ENCODE measurements at regions not wholly inside any gene's neighbourhood (a gene's known extent, or its start where the extent isn't known, plus 50 kb on each side); places are given as distances from the start of the nearest gene placed in this dataset.

GRCh38 chr3:59658866-59659265 lies 609.0 kb upstream of the CFAP20DC start:
- H3K4me1 ChIP-seq (ENCODE audit: control insufficient read depth, insufficient read depth, low read length) = no peaks in the 10 kb centered on the region
- no peaks in the 10 kb centered on the region for H3K27me3 ChIP-seq (ENCODE audit: control insufficient read depth, insufficient read depth, low read length, poor library complexity, severe bottlenecking)
- Mint-ChIP-seq H3K27me3 (ENCODE audit: insufficient read depth) (peaks cover 6% of the 10 kb centered on the region), H3K27ac (no peak overlapping the region), H3K4me3 (no peak overlapping the region), H3K4me1 (peaks cover 21% of the 10 kb centered on the region), H3K9me3 (peaks cover 1% of the 10 kb centered on the region), H3K36me3 (ENCODE audit: low read depth) (no peaks in the 10 kb centered on the region)
- no peak overlapping the region for H3K9ac ChIP-seq (ENCODE audit: extremely low read depth, low read length, poor library complexity, severe bottlenecking)
- no peak overlapping the region for H3K4me3 ChIP-seq (ENCODE audit: low read length)
- DNase-seq = no peak
- H3K9me3 ChIP-seq (ENCODE audit: control insufficient read depth, low read length) = no peaks in the 10 kb centered on the region
- H3K36me3 ChIP-seq (ENCODE audit: control insufficient read depth, insufficient read depth, low read length) = no peaks in the 10 kb centered on the region
- WGBS, 2 experiments (ENCODE audit: insufficient coverage in 1 of 2, insufficient read length in 1 of 2) = 98 to 100% methylated on average over 2 of the region's 2 CpGs
- H3K27ac ChIP-seq (ENCODE audit: low read depth, low read length) = no peak overlapping the region
- no peak for TF ChIP-seq CTCF (conservative IDR thresholded peaks at IDR 0.05)

- peaks cover 6% of the 10 kb centered on the region for H3K27me3 Mint-ChIP-seq (ENCODE audit: insufficient read depth)
- no peaks in the 10 kb centered on the region for H3K9me3 ChIP-seq (ENCODE audit: control insufficient read depth, low read length)
- H3K4me3 ChIP-seq (ENCODE audit: low read length) = no peak overlapping the region
- no peaks in the 10 kb centered on the region for H3K36me3 Mint-ChIP-seq (ENCODE audit: low read depth)
- no peaks in the 10 kb centered on the region for H3K4me1 ChIP-seq (ENCODE audit: control insufficient read depth, insufficient read depth, low read length)
- H3K4me3 Mint-ChIP-seq = no peak overlapping the region
- H3K9ac ChIP-seq (ENCODE audit: extremely low read depth, low read length, poor library complexity, severe bottlenecking) = no peak overlapping the region
- WGBS, 2 experiments (ENCODE audit: insufficient coverage in 1 of 2, insufficient read length in 1 of 2) = 70 to 83% methylated on average over 3 of the region's 3 CpGs
- peaks cover 1% of the 10 kb centered on the region for H3K9me3 Mint-ChIP-seq
- H3K27me3 ChIP-seq (ENCODE audit: control insufficient read depth, insufficient read depth, low read length, poor library complexity, severe bottlenecking) = no peaks in the 10 kb centered on the region
- no peak overlapping the region for H3K27ac Mint-ChIP-seq
- no peak for TF ChIP-seq CTCF (conservative IDR thresholded peaks at IDR 0.05)
- no peak overlapping the region for H3K27ac ChIP-seq (ENCODE audit: low read depth, low read length)
- no peaks in the 10 kb centered on the region for H3K36me3 ChIP-seq (ENCODE audit: control insufficient read depth, insufficient read depth, low read length)
- H3K4me1 Mint-ChIP-seq = peaks cover 22% of the 10 kb centered on the region
- DNase-seq = no peak
Measured at GRCh38 chr3:59658274-59658673, 608.4 kb upstream of the CFAP20DC start.

- Histone ChIP-seq H3K27ac (ENCODE audit: low read depth, low read length) (no peak overlapping the region), H3K4me3 (ENCODE audit: low read length) (no peak overlapping the region), H3K4me1 (ENCODE audit: control insufficient read depth, insufficient read depth, low read length) (no peaks in the 10 kb centered on the region), H3K27me3 (ENCODE audit: control insufficient read depth, insufficient read depth, low read length, poor library complexity, severe bottlenecking) (no peaks in the 10 kb centered on the region), H3K9ac (ENCODE audit: extremely low read depth, low read length, poor library complexity, severe bottlenecking) (no peak overlapping the region), H3K36me3 (ENCODE audit: control insufficient read depth, insufficient read depth, low read length) (no peaks in the 10 kb centered on the region), H3K9me3 (ENCODE audit: control insufficient read depth, low read length) (peaks cover under 1% of the 10 kb centered on the region)
- DNase-seq = no peak
- Mint-ChIP-seq H3K4me1 (peaks cover 13% of the 10 kb centered on the region), H3K36me3 (ENCODE audit: low read depth) (no peaks in the 10 kb centered on the region), H3K27ac (no peak overlapping the region), H3K9me3 (peaks cover 6% of the 10 kb centered on the region), H3K4me3 (no peak overlapping the region), H3K27me3 (ENCODE audit: insufficient read depth) (peaks cover 2% of the 10 kb centered on the region)
- 89 to 100% methylated on average over 3 to 5 of the region's 5 CpGs for WGBS, 2 experiments (ENCODE audit: insufficient coverage in 1 of 2, insufficient read length in 1 of 2)
- TF ChIP-seq CTCF (conservative IDR thresholded peaks at IDR 0.05) = no peak
Measured at GRCh38 chr3:59655418-59656015, 605.7 kb upstream of the CFAP20DC start.

All from endodermal cell (in vitro differentiated cells).